ENCODE measurements at regions not wholly inside any gene's neighbourhood (a gene's known extent, or its start where the extent isn't known, plus 50 kb on each side); places are given as distances from the start of the nearest gene placed in this dataset.

DNA sequence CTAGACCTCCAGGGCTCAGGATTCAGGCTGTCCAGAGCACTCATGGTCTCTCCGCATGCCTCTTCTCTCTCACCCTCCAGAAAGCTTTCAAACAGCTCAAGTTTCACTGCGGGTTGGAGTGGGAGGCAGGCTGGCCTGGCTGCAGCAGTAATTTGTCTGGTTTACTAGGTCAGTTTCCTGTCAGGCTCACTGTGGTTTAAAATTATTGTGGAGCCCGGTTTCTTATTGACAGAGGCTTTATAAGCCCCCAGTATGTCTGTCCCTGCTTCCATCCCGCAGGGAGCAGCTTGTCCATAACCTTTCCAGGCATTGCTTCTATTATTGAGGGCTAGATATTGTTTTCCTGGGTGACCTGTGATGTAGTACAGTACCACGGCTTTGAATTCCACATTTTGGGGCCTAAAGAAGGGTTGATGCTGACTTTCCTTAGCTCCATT, 235.3 kb upstream of the SORL1-AS1 start:
- Mint-ChIP-seq H3K27ac (peak overlapping the region; percentile 22), H3K9me3 (ENCODE audit: low read depth) (no peaks in the 10 kb centered on the region), H3K4me1 (ENCODE audit: low read depth) (peaks cover 25% of the 10 kb centered on the region), H3K36me3 (ENCODE audit: insufficient read depth) (no peaks in the 10 kb centered on the region), H3K4me3 (ENCODE audit: low read depth) (no peak overlapping the region), H3K27me3 (no peaks in the 10 kb centered on the region)
- no peak for DNase-seq (ENCODE audit: low spot score, unreplicated experiment)
- TF ChIP-seq, protein P1, sequence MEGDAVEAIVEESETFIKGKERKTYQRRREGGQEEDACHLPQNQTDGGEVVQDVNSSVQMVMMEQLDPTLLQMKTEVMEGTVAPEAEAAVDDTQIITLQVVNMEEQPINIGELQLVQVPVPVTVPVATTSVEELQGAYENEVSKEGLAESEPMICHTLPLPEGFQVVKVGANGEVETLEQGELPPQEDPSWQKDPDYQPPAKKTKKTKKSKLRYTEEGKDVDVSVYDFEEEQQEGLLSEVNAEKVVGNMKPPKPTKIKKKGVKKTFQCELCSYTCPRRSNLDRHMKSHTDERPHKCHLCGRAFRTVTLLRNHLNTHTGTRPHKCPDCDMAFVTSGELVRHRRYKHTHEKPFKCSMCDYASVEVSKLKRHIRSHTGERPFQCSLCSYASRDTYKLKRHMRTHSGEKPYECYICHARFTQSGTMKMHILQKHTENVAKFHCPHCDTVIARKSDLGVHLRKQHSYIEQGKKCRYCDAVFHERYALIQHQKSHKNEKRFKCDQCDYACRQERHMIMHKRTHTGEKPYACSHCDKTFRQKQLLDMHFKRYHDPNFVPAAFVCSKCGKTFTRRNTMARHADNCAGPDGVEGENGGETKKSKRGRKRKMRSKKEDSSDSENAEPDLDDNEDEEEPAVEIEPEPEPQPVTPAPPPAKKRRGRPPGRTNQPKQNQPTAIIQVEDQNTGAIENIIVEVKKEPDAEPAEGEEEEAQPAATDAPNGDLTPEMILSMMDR (IDR thresholded peaks at IDR 0.05; ENCODE audit: unreplicated experiment) = no peak

DNA sequence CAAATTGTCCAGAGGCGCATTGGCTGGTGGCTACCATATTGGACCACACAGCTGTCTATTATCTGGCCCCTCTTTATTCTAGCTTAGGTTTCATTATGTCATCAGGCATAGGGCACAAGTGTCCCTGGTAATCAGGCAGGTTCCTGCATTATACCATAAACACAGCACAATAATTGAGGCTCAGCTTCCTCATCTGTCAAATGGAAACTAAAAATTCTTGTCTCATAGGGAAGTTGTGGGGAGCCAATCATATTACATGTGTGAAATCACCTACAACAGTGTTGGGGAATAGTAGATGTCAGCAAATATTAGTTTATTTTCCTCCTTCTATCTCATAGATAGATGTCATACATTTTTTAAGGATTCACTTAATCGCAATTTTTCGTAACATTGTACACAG, 231.0 kb upstream of the SORL1-AS1 start:
- Mint-ChIP-seq H3K4me3 (ENCODE audit: low read depth) (no peak overlapping the region), H3K9me3 (ENCODE audit: low read depth) (no peaks in the 10 kb centered on the region), H3K27ac (no peak overlapping the region), H3K4me1 (ENCODE audit: low read depth) (peaks cover 14% of the 10 kb centered on the region), H3K36me3 (ENCODE audit: insufficient read depth) (no peaks in the 10 kb centered on the region), H3K27me3 (no peaks in the 10 kb centered on the region)
- TF ChIP-seq, protein P1 (IDR thresholded peaks at IDR 0.05; ENCODE audit: unreplicated experiment) = no peak
- no peak for DNase-seq (ENCODE audit: low spot score, unreplicated experiment)

All from progenitor cell of endocrine pancreas (in vitro differentiated cells).